Heart left ventricle (tissue), 16 donors: ENCODE measurements at regions not wholly inside any gene's neighbourhood (a gene's known extent, or its start where the extent isn't known, plus 50 kb on each side); places are given as distances from the start of the nearest gene placed in this dataset.

ENCODE experiments used
- ATAC-seq, 4 donors: fragments of 200-7000 bp; cut with Tn5 transposase; one replicate each; pipeline ENCODE4 v1.9.1; 2020 to 2022; ENCODE audit warnings: moderate library complexity in 4 of 4, mild to moderate bottlenecking in 3 of 4, moderate number of reproducible peaks in 1 of 4
- DNase-seq, 5 donors: peaks; one replicate each; pipeline ENCODE4 v3.0.0-alpha.2; 2020
- H3K27ac ChIP-seq, 12 donors: fragments of 200-600 bp; sonication (generic) in 4 of 12; one replicate each; pipeline versions ENCODE4 v1.5.0 to v1.8.0; 2016 to 2022; ENCODE audit warnings: mild to moderate bottlenecking in 2 of 12
- H3K27me3 ChIP-seq, 9 donors: fragments of 200-600 bp; sonication (generic) in 2 of 9; one replicate each; pipeline versions ENCODE4 v1.5.1 to v1.8.0; 2016 to 2022; ENCODE audit warnings: mild to moderate bottlenecking in 3 of 9
- H3K36me3 ChIP-seq, 9 donors: fragments of 200-600 bp; sonication (generic) in 2 of 9; one replicate each; pipeline versions ENCODE4 v1.5.0 to v1.8.0; 2018 to 2022; ENCODE audit warnings: mild to moderate bottlenecking in 2 of 9
- H3K4me1 ChIP-seq, 12 donors: fragments of 200-600 bp; sonication (generic) in 4 of 12; one replicate each; pipeline versions ENCODE4 v1.5.0 to v1.8.0; 2016 to 2022; ENCODE audit warnings: mild to moderate bottlenecking in 3 of 12
- H3K4me3 ChIP-seq, 12 donors: fragments of 200-600 bp; sonication (generic) in 4 of 12; one replicate each; pipeline versions ENCODE4 v1.5.0 to v1.8.0; 2017 to 2022; ENCODE audit warnings: mild to moderate bottlenecking in 9 of 12, moderate library complexity in 4 of 12
- H3K9me3 ChIP-seq, 12 donors: fragments of 200-600 bp; sonication (generic) in 4 of 12; one replicate each; pipeline versions ENCODE4 v1.5.0 to v1.8.0; 2016 to 2022; ENCODE audit warnings: mild to moderate bottlenecking in 1 of 12
- POLR2A ChIP-seq, 2 donors: fragments of 450-650 bp; IDR thresholded peaks; one replicate each; pipeline ENCODE4 v1.6.1; 2017; ENCODE audit warnings: antibody characterized with exemption in 2 of 2, mild to moderate bottlenecking in 2 of 2, moderate library complexity in 2 of 2
- WGBS, 4 donors: extraction: QIAGEN DNeasy Blood & Tissue Kit in 2 of 4; methylation state at CpG; one replicate each; pipeline versions ENCODE4 v1.1.5 to v1.1.7; 2013 to 2018; 5-methylcytosine and 5-hydroxymethylcytosine counted together
- intact Hi-C, 10 donors: fragments of 100-400 bp; cut with DNase I; formaldehyde crosslinking; loops; one replicate each; pipeline versions ENCODE4 v1.11.1 to v1.14.2; 2022
- TF ChIP-seq, protein P1 (sequence below), 12 donors: fragments of 200-600 bp; sonication (generic) in 4 of 12; IDR thresholded peaks; one replicate each; pipeline versions ENCODE4 v1.5.0 to v1.8.0; 2018 to 2022; ENCODE audit warnings: antibody characterized with exemption in 12 of 12, mild to moderate bottlenecking in 5 of 12
- donor health status: ischemic (EF 13 %, LVEDD 7.1; RV severe dilation, severe dysfunction).
- donor health status: healthy with polysubstance abuse.
- donor health status: DM: no; HTN: yes; CAD: no.
- donor health status: DM: no; HTN: no; CAD: no.
- donor health status: ischemic (EF 25% LVEDD 6.9; RV normal size, moderate dysfunction).
- donor health status: ischemic (EF 25% LVEDD 5.7; RV mildly dilated, moderate dysfunction).
- donor health status: healthy.
- donor health status: DM: yes; HTN: yes; CAD: no.
- donor health status: ischemic (EF 35%, LVEDD 5.7; RV mildly dilated, moderate dysfunction).
- donor health status: nonischemic (EF 11% LVEDD 7.7; RV severe dilation, severe dysfunction).
- donor health status: DM: yes; HTN: yes; CAD: no.
- donor health status: PGD.
- donor health status: ischemic (EF 29% LVEDD 5.4; RV normal size, mild dysfunction).
- donor health status: nonischemic (EF 23%, LVEDD 6.1; RV moderate dilation, normal function).

DNA sequence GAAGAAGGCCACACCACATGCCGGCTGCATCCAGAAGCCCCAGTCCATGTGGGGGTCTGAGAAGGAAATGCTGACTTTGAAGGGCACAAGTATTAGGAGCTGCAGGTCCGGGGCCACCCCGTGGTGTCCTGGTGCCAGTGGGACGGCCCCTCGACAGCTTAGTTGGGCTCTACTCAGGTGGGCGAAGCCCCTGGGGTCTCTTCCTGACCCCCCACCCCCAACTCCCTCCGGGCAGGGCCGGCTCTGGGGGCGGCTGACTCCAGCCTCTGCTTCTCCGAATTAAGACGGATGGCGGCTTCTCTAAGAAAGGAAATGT lies 62.1 kb upstream of the TTC34 start:
- Histone ChIP-seq H3K4me1 (no peaks in the 10 kb centered on the region), H3K27me3 (peaks cover 0 to 53% (median 7%) of the 10 kb centered on the region in 9 donors), H3K36me3 (no peaks in the 10 kb centered on the region), H3K4me3 (no peak overlapping the region), H3K9me3 (no peaks in the 10 kb centered on the region), H3K27ac (no peak overlapping the region)
- intact Hi-C loops = no loop called here
- WGBS, 4 donors = 19 to 36% (median 33%) methylated on average over 9 to 12 of the region's 12 CpGs
- ATAC-seq (no peak), DNase-seq (peak in 2 of 5 donors; percentile 20 to 33)
- no peak for TF ChIP-seq POLR2A (IDR thresholded peaks at IDR 0.05)
- TF ChIP-seq, protein P1, sequence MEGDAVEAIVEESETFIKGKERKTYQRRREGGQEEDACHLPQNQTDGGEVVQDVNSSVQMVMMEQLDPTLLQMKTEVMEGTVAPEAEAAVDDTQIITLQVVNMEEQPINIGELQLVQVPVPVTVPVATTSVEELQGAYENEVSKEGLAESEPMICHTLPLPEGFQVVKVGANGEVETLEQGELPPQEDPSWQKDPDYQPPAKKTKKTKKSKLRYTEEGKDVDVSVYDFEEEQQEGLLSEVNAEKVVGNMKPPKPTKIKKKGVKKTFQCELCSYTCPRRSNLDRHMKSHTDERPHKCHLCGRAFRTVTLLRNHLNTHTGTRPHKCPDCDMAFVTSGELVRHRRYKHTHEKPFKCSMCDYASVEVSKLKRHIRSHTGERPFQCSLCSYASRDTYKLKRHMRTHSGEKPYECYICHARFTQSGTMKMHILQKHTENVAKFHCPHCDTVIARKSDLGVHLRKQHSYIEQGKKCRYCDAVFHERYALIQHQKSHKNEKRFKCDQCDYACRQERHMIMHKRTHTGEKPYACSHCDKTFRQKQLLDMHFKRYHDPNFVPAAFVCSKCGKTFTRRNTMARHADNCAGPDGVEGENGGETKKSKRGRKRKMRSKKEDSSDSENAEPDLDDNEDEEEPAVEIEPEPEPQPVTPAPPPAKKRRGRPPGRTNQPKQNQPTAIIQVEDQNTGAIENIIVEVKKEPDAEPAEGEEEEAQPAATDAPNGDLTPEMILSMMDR (IDR thresholded peaks at IDR 0.05) = no peak

DNA sequence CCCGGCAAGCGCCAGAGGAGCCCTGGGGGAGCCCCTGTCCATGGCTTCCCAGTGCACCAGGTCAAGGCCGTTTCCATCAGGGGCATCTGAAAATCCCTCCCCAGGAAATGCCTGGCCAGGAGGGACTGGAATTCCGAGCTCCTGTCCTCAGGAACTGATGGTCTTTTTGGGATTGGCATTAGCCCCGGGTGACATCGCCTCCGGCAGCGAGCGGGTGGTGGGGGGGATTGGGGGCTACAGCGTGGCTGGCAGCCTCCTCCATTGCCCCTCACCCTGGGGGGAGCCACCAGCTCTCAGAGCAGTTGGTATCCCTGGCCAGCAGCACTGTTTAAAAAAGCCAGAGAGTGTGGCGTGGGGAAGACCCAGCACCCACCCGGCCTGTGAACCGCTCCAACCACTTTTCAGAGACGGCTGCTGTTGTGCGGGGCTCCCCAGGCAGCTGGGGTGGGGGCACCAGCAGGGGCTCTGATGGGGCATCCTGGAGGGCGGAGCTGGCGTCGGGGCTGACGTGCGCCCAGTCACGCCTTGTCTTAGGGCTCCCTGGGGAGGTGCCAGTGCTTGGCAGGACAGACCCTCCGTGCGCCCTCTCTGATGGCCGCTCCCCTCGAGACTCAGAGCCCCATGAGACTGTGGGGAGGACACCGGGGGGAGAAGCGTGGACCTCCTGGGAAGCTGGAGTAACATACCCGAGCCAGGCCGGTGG lies 62.9 kb upstream of the TTC34 start:
- H3K27ac ChIP-seq = no peak overlapping the region
- H3K4me1 ChIP-seq = no peaks in the 10 kb centered on the region
- intact Hi-C loops = no loop called here
- no peak overlapping the region for H3K4me3 ChIP-seq
- H3K9me3 ChIP-seq = no peaks in the 10 kb centered on the region
- H3K36me3 ChIP-seq = no peaks in the 10 kb centered on the region
- H3K27me3 ChIP-seq = peaks cover 0 to 53% (median 7%) of the 10 kb centered on the region in 9 donors
- 58 to 71% (median 65%) methylated on average over 16 to 29 of the region's 29 CpGs for WGBS, 4 donors
- DNase-seq (peak in 2 of 5 donors; percentile 16 to 40), ATAC-seq (no peak)
- TF ChIP-seq POLR2A (IDR thresholded peaks at IDR 0.05) = no peak
- TF ChIP-seq, protein P1 (IDR thresholded peaks at IDR 0.05) = no peak

DNA sequence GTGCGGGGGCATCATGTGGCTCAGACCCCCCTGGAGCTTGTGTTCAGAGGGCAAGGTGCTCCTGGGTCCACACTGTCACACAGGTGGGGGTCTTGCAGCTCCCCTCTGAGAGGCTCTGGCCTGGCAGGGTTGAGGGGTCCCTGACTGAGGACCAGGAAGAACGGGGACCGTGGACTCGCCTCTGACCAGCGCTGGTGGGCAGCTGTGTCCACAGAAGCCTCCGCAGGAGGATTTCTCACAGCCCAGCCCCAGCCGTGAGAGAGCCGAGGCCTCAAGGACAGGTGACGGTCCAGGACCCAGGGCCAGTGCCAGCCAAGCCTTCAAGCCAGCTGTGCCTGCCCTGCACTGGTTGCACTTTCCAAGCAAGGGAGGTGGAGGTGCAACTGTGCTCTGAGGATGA lies 63.5 kb upstream of the TTC34 start:
- ATAC-seq = no peak
- Histone ChIP-seq H3K4me3 (no peak overlapping the region), H3K4me1 (no peaks in the 10 kb centered on the region), H3K9me3 (no peaks in the 10 kb centered on the region), H3K27ac (no peak overlapping the region), H3K36me3 (no peaks in the 10 kb centered on the region), H3K27me3 (peaks cover 0 to 53% (median 7%) of the 10 kb centered on the region in 9 donors)
- no peak for TF ChIP-seq POLR2A (IDR thresholded peaks at IDR 0.05)
- TF ChIP-seq, protein P1 (IDR thresholded peaks at IDR 0.05) = no peak
- intact Hi-C loops = no loop called here
- WGBS, 4 donors = 82 to 87% (median 86%) methylated on average over 9 of the region's 9 CpGs; no CpG with 5 or more reads in 1 of the 4 donors
- peak in 1 of 5 donors; percentile 37 for DNase-seq

DNA sequence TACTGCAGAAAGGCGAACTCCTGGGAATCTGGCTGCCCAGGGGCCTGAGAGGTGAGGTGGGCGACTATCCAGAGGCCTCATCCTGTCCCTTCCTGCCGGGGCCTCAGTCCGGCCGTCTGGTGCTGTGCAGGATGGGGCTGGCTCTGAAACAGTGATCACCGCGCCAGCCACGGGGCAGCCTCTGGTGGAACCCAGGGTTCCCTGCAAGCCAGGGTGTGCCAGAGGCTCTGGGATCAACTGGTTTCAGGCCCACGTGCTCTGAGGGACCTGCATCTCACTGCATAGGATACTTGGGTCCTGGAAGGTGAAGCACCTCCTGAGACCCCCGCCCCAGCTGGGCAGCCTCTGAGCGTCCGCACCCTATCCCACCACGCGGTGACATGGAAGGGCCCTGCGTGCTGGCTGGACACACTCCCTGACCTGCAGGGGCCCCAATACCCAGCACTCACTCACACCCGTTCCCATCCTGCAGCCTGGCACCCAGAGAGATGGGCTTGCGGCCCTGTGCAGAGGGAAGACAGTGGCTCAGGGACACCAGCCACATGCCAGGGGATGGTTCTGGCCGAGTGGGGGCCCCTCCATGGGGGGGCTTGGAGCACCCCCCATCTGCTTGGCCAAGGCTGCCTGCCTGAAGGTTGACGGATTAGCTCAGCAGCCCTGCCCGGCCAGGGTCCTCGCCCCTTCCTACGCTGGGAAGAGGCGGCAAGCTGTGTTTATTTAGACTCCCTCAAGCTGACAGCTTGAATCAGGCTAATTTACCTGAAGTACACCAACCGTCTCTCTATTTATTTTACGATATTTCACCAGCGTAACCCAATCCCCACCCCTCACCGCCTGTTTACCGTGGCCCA lies 64.3 kb upstream of the TTC34 start:
- no peak for TF ChIP-seq POLR2A (IDR thresholded peaks at IDR 0.05)
- TF ChIP-seq, protein P1 (IDR thresholded peaks at IDR 0.05) = no peak
- intact Hi-C loops = no loop called here
- Histone ChIP-seq H3K4me3 (no peak overlapping the region), H3K27me3 (peaks cover 0 to 53% (median 7%) of the 10 kb centered on the region in 9 donors), H3K9me3 (peaks cover 0 to 5% (median 3%) of the 10 kb centered on the region in 12 donors), H3K27ac (no peak overlapping the region), H3K4me1 (no peaks in the 10 kb centered on the region), H3K36me3 (no peaks in the 10 kb centered on the region)
- DNase-seq = peak in 1 of 5 donors; percentile 47
- WGBS, 4 donors = 52 to 71% (median 67%) methylated on average over 19 to 28 of the region's 28 CpGs
- ATAC-seq = no peak
